ENCODE measurements at regions not wholly inside any gene's neighbourhood (a gene's known extent, or its start where the extent isn't known, plus 50 kb on each side); places are given as distances from the start of the nearest gene placed in this dataset.
"Not testable (repeated sequence)": the region's sequence is repeated elsewhere in the genome, so short reads cannot be mapped to it uniquely, and the experiment has no call there.

GRCh38 chr6:80594461-80594860, 488.0 kb downstream of the BCKDHB start:
- no peak for TF ChIP-seq CTCF (IDR thresholded peaks at IDR 0.05; ENCODE audit: borderline replicate concordance, insufficient read depth, low read depth, low read length)
- H3K4me3 ChIP-seq (ENCODE audit: low read depth, low read length): no peak overlapping the region

GRCh38 chr6:80592436-80592835, 486.0 kb downstream of the BCKDHB start:
- TF ChIP-seq CTCF (IDR thresholded peaks at IDR 0.05; ENCODE audit: borderline replicate concordance, insufficient read depth, low read depth, low read length): no peak
- H3K4me3 ChIP-seq (ENCODE audit: low read depth, low read length): no peak overlapping the region

GRCh38 chr6:80586242-80586641, 479.8 kb downstream of the BCKDHB start:
- no peak overlapping the region for H3K4me3 ChIP-seq (ENCODE audit: low read depth, low read length)
- no peak for TF ChIP-seq CTCF (IDR thresholded peaks at IDR 0.05; ENCODE audit: borderline replicate concordance, insufficient read depth, low read depth, low read length)

- no peak for TF ChIP-seq CTCF (IDR thresholded peaks at IDR 0.05; ENCODE audit: borderline replicate concordance, insufficient read depth, low read depth, low read length)
- no peak overlapping the region for H3K4me3 ChIP-seq (ENCODE audit: low read depth, low read length)
These were observed 473.0 kb downstream of the BCKDHB start for GRCh38 chr6:80579391-80580023.

- not testable (repeated sequence) for H3K4me3 ChIP-seq (ENCODE audit: low read depth, low read length)
These were observed 466.8 kb downstream of the BCKDHB start for GRCh38 chr6:80573320-80573719.

- TF ChIP-seq CTCF (IDR thresholded peaks at IDR 0.05; ENCODE audit: borderline replicate concordance, insufficient read depth, low read depth, low read length): no peak
- H3K4me3 ChIP-seq (ENCODE audit: low read depth, low read length): no peak overlapping the region
These were observed 459.9 kb downstream of the BCKDHB start for GRCh38 chr6:80566361-80566760.

GRCh38 chr6:80553071-80553740, 446.7 kb downstream of the BCKDHB start:
- no peak overlapping the region for H3K4me3 ChIP-seq (ENCODE audit: low read depth, low read length)
- TF ChIP-seq CTCF (IDR thresholded peaks at IDR 0.05; ENCODE audit: borderline replicate concordance, insufficient read depth, low read depth, low read length): no peak
